SW480 (cell line): ENCODE measurements at regions not wholly inside any gene's neighbourhood (a gene's known extent, or its start where the extent isn't known, plus 50 kb on each side); places are given as distances from the start of the nearest gene placed in this dataset.
"Not testable (repeated sequence)": the region's sequence is repeated elsewhere in the genome, so short reads cannot be mapped to it uniquely, and the experiment has no call there.

ENCODE experiments used
- DNase-seq: peaks from one replicate; pipeline ENCODE4 v3.0.0-alpha.2; 2016; ENCODE audit warnings: low spot score

DNA sequence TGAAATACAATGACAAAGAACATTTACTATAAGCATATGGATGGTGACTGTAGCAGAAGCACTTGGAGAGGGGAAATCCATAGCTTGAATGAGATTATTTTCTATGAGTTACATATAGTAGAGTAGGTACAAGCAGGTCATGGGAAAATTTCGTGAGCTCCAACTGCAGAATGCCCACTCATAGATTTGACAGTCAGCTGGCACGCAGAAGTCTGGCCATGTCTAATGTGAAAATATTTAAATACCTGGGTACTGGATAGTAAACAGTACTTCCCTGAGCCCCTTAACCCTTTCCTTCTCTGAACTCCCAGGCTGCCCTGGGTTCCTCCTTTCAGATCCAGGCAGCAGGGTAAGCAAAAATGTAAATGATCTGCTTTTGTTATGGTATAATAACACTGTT lies 209.7 kb downstream of the OTUD1 start:
- DNase-seq: no peak

- DNase-seq: peak; percentile 0
These were observed 217.9 kb downstream of the OTUD1 start for GRCh38 chr10:23656735-23657134.

GRCh38 chr10:23657677-23658076 lies 218.8 kb downstream of the OTUD1 start:
- DNase-seq: no peak

- not testable (repeated sequence) for DNase-seq
These were observed 233.0 kb downstream of the OTUD1 start for GRCh38 chr10:23671866-23672265.

DNA sequence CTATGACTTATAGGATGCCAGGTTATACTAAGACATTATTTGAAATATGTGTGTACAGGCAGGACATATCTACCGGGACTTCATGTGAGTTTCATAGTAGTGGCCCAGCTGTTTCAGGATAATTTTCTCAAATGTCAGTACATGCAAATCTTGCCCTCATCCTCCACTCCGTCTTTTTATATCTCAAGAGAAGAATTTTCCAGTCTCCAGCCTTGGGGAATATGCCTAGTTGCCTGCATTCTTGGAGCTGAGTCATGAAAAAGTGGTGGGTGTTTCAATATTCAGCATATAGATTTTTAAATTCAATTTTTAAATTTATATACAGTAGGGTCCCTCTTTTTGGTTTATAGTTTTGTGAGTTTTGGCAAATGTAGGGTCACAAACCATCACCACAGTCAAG lies 236.7 kb downstream of the OTUD1 start:
- DNase-seq: no peak

DNA sequence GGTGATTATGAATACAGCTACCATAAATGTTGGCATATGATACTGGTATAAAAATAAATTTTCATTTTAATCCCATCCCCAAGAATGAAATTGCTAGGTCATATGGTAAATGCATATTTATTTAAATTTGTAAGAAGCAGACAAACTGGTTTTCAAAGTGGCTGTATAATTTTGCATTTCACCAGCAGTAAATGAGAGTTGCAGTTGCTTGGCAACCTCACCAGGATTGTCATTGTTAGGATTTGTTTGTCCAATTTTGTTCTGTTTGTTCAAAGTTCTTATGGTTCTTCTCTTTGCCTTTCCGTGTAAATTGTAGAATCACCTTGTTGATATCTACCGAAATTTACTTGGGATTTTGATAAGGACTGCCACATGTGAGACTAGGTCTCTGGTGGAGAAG lies 237.4 kb downstream of the OTUD1 start:
- DNase-seq: no peak

- DNase-seq: no peak
These were observed 247.8 kb downstream of the OTUD1 start for GRCh38 chr10:23686722-23687121.

DNA sequence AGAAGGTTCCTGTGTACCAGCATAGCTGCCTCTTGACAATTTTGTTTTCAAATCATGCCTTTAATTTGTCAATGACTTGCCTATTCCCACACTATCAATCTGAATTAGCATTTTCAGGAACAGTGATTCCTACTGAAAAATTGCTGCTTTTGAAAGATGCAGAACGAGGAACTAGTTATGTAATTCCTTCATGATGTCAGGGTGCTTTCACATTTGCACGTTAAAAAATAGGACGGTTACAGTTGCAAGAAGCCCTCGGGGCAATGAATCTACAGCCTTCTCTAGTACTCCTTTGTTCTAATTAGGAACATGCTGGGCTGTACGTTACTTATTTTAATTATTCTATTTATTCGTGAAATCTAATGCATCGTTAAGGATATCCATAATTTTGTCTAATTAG lies 253.9 kb downstream of the OTUD1 start:
- DNase-seq: no peak

GRCh38 chr10:23693501-23693901 lies 254.6 kb downstream of the OTUD1 start:
- no peak for DNase-seq

DNA sequence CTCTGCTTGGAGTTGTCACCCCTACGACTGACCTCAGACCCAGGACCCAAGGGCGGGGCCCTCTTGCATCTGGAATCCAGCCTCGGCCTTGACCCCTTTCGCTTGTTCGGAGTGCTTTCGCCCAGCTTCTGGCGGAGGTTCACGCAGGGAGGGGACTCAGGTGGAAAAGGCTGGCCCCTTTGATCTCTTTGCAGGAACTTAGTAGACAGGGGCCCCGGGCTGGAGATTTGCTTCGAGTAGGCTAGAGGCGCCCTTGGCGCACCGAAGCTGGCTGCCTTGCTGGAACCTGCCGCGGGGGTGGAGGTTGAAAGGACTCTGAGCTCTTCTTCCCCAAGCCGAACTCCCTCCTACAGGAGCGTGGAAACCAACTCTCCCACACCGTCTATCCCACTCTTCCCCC lies 255.1 kb downstream of the OTUD1 start:
- DNase-seq: no peak

DNA sequence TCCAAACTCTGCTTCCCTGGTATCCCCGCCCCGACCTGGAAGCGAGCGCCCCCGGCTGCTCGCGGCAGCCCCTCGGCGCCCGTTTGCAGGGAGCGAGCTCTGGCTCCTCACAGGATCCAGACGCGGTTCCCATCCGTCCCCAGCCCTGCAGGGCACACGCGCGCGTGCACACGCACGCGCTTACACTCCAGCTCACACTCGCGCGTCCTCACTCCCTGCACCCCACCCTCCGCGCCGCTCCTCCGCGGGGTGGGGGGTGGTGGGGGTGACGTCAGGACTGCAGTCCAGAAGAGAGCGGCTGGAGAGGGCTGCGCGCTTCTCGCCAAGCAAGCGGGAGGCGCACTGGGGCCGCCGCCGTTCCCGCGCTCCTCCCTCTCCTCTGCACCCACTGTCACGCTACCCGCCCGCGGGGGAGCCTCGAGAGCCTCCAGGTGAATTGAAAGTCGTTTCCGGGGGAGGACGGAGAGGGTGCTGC lies 255.6 kb downstream of the OTUD1 start:
- no peak for DNase-seq

DNA sequence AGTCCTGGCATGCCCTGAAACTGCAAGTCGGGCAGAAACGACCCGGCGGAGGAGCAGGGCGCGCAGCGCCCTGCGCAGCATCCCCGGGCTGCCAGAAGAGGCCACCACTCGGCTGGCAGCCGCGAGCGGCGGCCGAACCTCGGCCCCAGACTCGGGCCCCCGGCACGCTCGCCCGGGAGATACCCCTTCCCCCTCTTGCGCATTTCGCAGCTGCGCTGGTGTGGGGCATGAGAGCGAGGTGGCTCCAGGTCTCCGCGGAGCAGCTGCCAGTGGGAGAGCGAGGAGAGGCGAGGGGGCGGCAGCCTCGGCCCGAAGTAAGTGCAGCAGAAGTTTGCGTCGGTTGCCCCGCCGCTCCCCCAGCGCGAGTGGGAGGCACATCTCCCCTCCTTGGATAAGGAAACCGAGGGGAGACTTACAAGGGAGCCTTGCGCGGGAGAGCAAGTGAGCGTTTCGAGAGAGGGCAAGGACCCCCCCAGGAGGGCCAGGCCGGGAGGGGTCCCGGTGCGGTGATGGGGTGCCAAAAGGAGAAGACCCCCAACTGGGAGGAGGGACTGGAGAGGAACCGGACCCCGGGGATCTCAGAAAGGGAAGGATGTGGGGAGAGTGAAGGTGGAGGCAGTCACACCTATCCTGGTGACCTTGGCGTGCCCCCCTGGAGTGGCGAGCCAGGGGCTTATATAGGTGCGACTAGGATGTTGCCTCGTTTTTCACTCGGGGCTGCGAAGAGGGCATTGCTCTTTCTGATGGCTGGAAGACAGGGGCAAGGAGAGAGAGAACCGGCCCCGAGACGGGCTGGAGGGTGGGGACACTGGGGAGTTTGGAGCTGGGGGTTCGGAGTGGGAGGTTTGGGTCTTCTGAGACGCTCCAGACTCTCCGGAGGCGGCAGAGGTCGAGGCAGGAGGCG lies 256.3 kb downstream of the OTUD1 start:
- DNase-seq: no peak

DNA sequence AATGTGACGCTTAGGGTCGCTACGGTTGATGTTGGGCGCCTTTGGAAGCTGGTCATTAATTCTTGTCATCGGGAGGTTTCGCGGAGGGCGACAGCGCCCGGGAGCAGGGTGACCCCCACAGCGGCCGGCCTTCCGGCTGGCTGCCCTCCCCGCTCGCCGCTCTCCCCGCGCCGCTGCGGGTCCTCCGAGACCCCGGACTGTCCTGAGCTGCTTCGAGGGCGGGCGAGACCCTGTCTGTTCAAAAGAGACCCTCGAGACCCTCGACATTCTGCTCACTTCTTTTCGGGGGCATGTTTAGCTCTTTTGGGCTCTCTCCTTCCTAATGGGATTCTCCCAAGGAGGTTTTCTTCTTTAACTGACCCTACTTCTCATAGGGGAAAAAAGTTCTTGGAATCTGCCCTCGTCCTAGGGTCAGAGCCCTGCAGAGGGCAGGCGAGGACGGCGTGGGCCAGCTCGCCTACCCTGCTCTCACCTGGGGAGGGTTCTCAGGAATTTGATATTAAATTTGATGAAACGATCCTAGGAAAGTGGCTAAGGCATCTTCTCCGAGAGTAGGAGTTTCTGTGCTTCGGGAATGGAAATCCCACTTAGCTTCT lies 257.0 kb downstream of the OTUD1 start:
- DNase-seq: no peak

- DNase-seq: peak; percentile 16
These were observed 257.6 kb downstream of the OTUD1 start for GRCh38 chr10:23696476-23696875.

DNA sequence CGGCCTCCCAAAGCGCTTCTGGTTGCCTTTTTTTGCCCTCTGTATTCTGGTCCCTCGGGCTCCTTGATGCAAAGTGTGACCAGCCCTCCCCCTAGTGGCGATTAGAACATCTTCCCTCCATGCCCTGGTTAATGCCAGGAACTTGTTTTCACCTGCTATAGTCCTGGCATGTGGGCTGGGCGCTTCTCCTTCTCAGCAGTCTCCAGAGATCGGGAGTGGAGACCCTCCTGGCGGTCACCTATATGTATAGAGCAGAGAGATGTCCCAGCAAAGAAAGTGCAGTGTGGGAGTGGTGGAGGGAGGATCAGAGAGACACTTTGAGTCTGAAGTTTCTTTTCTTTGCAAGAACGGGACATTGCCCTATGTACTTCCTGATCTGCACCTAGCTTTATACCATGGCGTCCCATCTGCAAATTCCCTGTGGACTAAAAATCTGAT lies 264.1 kb downstream of the OTUD1 start:
- peak; percentile 80 for DNase-seq

DNA sequence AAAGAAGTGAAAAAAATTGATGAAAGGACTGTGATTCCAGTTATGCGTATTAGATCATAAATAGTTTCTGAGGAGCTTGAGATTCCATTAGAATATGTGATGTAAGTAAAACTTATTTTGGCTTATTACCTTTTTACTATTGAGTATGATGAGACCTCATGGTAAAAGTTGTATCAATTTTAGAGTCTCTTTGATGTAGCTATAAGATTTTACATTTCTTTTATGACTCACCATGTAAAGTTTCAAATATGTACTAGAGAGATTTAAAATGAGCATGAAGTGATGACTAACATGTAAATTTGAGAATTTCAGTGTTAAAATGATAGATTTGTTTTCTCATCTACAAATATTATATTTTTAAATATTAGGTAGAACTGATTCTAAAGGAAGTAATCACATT lies 276.5 kb downstream of the OTUD1 start:
- no peak for DNase-seq

GRCh38 chr10:23717913-23718312 lies 279.0 kb downstream of the OTUD1 start:
- DNase-seq: no peak

DNA sequence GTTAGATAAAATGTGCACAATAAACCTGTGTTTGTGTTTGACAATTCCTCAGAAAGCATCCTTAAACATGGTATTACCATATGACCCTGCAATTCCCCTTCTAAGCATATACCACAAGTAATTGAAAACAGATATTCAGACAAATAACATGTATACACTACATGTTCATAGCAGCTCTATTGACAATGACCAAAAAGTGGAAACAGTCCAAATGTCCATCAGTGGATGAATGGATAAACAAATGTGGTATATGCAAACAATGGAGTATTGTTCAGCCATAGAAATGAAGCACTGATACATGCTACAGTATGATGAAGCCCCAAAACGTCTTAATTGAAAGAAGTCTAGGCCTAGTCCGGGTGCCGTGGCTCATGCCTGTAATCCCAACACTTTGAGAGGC lies 280.1 kb downstream of the OTUD1 start:
- DNase-seq: no peak

DNA sequence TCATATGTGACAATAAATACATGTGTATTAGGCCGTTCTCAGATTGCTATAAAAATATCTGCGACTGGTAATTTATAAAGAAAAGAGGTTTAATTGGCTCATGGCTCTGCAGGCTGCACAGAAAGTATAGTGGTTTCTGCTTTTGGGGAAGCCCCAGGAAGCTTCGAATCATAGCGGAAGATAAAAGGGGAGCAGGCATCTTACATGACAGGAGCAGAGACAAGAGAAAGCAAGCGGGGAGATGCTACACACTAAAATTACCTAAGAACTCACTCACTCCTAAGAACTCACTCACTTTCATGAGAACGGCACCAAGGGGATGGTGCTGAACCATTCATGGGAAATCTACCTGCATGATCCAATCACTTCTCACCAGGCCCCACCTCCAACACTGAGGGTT lies 284.9 kb downstream of the OTUD1 start:
- no peak for DNase-seq

GRCh38 chr10:23725548-23725947 lies 286.7 kb downstream of the OTUD1 start:
- DNase-seq: no peak

DNA sequence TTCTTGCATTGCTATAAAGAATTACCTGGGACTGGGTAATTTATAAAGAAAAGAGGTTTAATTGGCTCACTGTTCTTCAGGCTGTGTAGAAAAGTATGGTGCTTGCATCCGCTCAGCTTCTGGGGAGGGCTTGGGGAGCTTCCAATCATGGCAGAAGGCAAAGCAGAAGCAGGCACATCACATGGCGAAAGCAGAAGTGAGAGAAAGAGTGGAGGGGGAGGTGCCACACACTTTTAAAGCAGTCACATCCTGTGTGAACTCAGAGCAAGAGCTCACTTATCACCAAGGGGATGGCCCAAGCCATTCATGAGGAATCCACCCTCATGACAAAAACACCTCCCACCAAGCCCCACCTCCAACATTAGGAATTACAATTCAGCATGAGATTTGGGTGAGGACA lies 303.5 kb downstream of the OTUD1 start:
- DNase-seq: no peak

- DNase-seq: no peak
These were observed 303.9 kb downstream of the OTUD1 start for GRCh38 chr10:23742807-23743206.

DNA sequence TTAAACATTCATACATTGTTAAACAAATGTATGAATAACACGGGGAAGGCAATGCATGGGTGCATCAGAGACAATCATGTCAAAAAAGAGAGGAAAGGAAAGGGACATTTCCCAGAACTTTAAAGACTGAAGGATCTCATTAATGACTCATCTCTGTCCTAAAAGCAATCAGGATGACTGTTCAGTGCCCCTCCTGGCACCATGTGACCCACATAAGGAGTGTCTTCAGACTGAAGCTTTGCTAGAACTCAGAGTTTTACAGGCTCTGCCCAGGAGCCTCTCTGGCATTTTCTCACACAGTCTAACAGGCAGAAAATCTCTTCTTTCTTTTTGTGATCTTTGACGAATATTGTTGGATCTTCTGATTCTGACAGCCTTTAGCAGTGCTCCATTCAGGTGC lies 315.3 kb downstream of the OTUD1 start:
- no peak for DNase-seq

DNA sequence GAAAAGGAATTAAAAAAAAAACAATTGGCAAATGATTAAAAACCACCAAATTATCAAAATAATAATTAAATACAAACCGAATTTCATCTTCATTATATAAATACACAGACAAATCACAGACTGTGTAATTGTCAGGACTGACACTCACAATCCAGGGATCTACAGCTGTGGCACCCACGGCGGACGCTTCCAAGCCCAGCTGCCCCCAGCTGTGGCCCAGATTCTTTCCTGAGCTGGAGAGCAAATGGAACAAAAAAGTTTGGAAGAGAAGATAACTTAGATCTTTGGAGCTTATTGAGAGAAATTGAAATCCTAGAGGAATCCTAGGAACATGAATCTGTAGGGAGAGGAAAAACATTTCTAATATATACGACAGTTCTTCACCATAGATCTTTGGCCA lies 316.1 kb downstream of the OTUD1 start:
- DNase-seq: no peak
